ENCODE measurements at regions not wholly inside any gene's neighbourhood (a gene's known extent, or its start where the extent isn't known, plus 50 kb on each side); places are given as distances from the start of the nearest gene placed in this dataset.

GRCh38 chr2:226057914-226058313 lies 658.4 kb downstream of the NYAP2 start:
- TF ChIP-seq ZNF274 (IDR thresholded peaks at IDR 0.05; ENCODE audit: low read depth, low read length) (no peak), SUZ12 (IDR thresholded peaks at IDR 0.05; ENCODE audit: extremely low read depth, insufficient read depth, insufficient read length) (no peak), YY1 (IDR thresholded peaks at IDR 0.05; ENCODE audit: insufficient read depth, insufficient read length) (no peak)
